H1 (cell line): ENCODE measurements at regions not wholly inside any gene's neighbourhood (a gene's known extent, or its start where the extent isn't known, plus 50 kb on each side); places are given as distances from the start of the nearest gene placed in this dataset.
A peak's percentile ranks its signal among the peaks of the same experiment; 100 is the strongest.

Source experiments
- CEBPB ChIP-seq: IDR thresholded peaks from 2 replicates; pipeline ENCODE4 v1.6.1; 2012; ENCODE audit warnings: low read depth, low read length
- POLR2AphosphoS5 ChIP-seq: IDR thresholded peaks from 2 replicates; pipeline ENCODE4 v1.6.1; 2011; ENCODE audit warnings: low read depth, low read length
- TBP ChIP-seq: IDR thresholded peaks from 2 replicates; pipeline ENCODE4 v1.6.1; 2011; ENCODE audit warnings: low read depth, low read length, improper control_type of control experiment

DNA sequence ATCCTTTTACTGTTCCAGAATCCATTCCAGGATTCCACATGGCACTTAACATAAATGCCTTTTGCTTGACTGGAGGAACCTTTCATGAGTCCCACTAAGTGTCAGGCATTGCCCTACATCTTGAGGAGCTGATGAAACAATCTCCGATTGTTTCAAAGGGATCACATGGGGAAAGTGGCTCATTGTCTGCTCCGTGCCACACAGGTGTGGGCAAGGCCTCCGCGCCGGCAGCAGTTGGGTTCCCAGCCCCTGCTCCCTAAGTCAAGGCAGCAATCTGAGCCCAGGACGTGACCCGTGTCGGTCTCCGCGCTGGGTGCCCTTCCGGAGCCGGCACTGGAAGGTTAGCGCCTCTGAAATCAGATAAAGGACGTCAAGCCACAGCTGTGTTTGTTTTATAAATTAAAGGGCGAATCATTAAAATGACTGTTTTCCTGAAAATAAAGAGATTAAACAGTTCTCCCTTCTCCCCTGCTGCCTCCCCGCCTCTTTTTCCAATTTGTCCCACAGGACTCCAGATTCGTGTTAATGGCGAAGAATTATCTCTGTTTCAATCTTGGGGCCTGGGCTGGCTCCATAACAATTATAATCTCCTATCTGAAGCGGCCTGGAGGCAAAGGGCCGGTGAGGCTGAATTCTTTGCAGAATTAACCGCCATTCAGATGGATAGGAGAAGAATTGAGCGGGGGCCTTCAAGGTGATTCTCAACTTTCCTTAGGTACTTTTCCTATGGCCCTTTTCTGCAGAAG is 84.3 kb upstream of the FZD7 start (continued):
- peak; percentile 65 for TF ChIP-seq CEBPB
- peak; percentile 48; the same call in 1 of the 2 replicates for TF ChIP-seq TBP
- peak; percentile 47; the same call in 1 of the 2 replicates for TF ChIP-seq POLR2AphosphoS5
- TF ChIP-seq, all 59 proteins: peak for 10
